GM23248 (cell line): ENCODE measurements at regions not wholly inside any gene's neighbourhood (a gene's known extent, or its start where the extent isn't known, plus 50 kb on each side); places are given as distances from the start of the nearest gene placed in this dataset.

Experiments used
- DNase-seq: peaks from one replicate; pipeline ENCODE4 v3.0.0-alpha.2; 2015
- H2AFZ ChIP-seq: fragments of 200-600 bp; sonication (generic); 2 replicates; pipeline ENCODE4 v1.6.1; 2016; ENCODE audit warnings: antibody characterized with exemption
- H3F3A ChIP-seq: fragments of 200-600 bp; sonication (generic); 2 replicates; pipeline ENCODE4 v1.6.1; 2016; ENCODE audit warnings: mild to moderate bottlenecking, antibody characterized with exemption, mixed run types; ENCODE audit not compliant: insufficient read depth
- H3K27ac ChIP-seq: fragments of 200-600 bp; sonication (generic); 2 replicates; pipeline ENCODE4 v1.5.1; 2016; ENCODE audit warnings: mild to moderate bottlenecking
- H3K27me3 ChIP-seq: fragments of 200-600 bp; sonication (generic); replicated peaks from 2 replicates; pipeline ENCODE4 v1.6.1; 2016; ENCODE audit warnings: mild to moderate bottlenecking; ENCODE audit not compliant: insufficient read depth
- H3K36me3 ChIP-seq: fragments of 200-600 bp; sonication (generic); 2 replicates; pipeline ENCODE4 v1.6.1; 2016; ENCODE audit warnings: low read depth, mild to moderate bottlenecking
- H3K4me1 ChIP-seq: fragments of 200-600 bp; sonication (generic); 2 replicates; pipeline ENCODE4 v1.6.1; 2016; ENCODE audit warnings: mild to moderate bottlenecking; ENCODE audit not compliant: insufficient read depth
- H3K4me2 ChIP-seq: fragments of 200-600 bp; sonication (generic); one replicate; pipeline ENCODE4 v1.6.1; 2016; ENCODE audit warnings: mild to moderate bottlenecking; ENCODE audit not compliant: unreplicated experiment
- H3K4me3 ChIP-seq: fragments of 200-600 bp; sonication (generic); 2 replicates; pipeline ENCODE4 v1.5.1; 2016; ENCODE audit warnings: mild to moderate bottlenecking
- H3K79me2 ChIP-seq: fragments of 200-600 bp; sonication (generic); 2 replicates; pipeline ENCODE4 v1.6.1; 2016; ENCODE audit warnings: mild to moderate bottlenecking; ENCODE audit not compliant: insufficient read depth
- H3K9ac ChIP-seq: fragments of 200-600 bp; sonication (generic); 2 replicates; pipeline ENCODE4 v1.6.1; 2016; ENCODE audit warnings: mild to moderate bottlenecking
- H3K9me2 ChIP-seq: fragments of 200-600 bp; sonication (generic); 2 replicates; pipeline ENCODE4 v1.6.1; 2016; ENCODE audit warnings: mixed run types, mild to moderate bottlenecking, moderate library complexity; ENCODE audit not compliant: insufficient read depth
- H3K9me3 ChIP-seq: fragments of 200-600 bp; sonication (generic); one replicate; pipeline ENCODE4 v1.6.1; 2017; ENCODE audit warnings: low read depth
- H4K20me1 ChIP-seq: fragments of 200-600 bp; sonication (generic); 2 replicates; pipeline ENCODE4 v1.6.0; 2016; ENCODE audit not compliant: insufficient read depth
- EZH2 ChIP-seq: fragments of 200-600 bp; sonication (generic); IDR thresholded peaks from 2 replicates; pipeline ENCODE4 v1.6.1; 2018; ENCODE audit warnings: antibody characterized with exemption, mild to moderate bottlenecking; ENCODE audit not compliant: insufficient read depth, poor library complexity, severe bottlenecking
- EZH2phosphoT487 ChIP-seq: fragments of 200-600 bp; sonication (generic); IDR thresholded peaks from 2 replicates; pipeline ENCODE4 v1.6.1; 2018; ENCODE audit warnings: antibody characterized with exemption, moderate library complexity, mild to moderate bottlenecking, low read depth; ENCODE audit not compliant: insufficient read depth
- WGBS, 2 experiments: methylation state at CpG; one replicate each; pipeline ENCODE4 v1.1.6; 2015 to 2017; ENCODE audit warnings: low lambda C conversion rate in 2 of 2, low coverage in 1 of 2; ENCODE audit errors: missing lambda C conversion rate in 2 of 2; 5-methylcytosine and 5-hydroxymethylcytosine counted together
- in situ Hi-C: fragments of 300-500 bp; cut with MboI; formaldehyde crosslinking; loops from 2 replicates; pipeline ENCODE4 v1.15.0; 2020

- in situ Hi-C loops: no loop called here
Observed at GRCh38 chr2:137812517-137812916, 151.8 kb upstream of the HNMT start.

GRCh38 chr2:137813176-137813575 lies 151.1 kb upstream of the HNMT start:
- no peaks in the 10 kb centered on the region for H3K9me2 ChIP-seq
- H3K4me1 ChIP-seq: no peaks in the 10 kb centered on the region
- no peak for DNase-seq
- H2AFZ ChIP-seq: no peak overlapping the region
- 18 to 24% methylated on average over 3 of the region's 3 CpGs for WGBS, 2 experiments
- no peak overlapping the region for H3K27ac ChIP-seq
- H3K9me3 ChIP-seq: no peaks in the 10 kb centered on the region
- no peak overlapping the region for H3K4me2 ChIP-seq
- no peak for TF ChIP-seq EZH2
- no peak for TF ChIP-seq EZH2phosphoT487
- H3K36me3 ChIP-seq: no peaks in the 10 kb centered on the region
- H3K4me3 ChIP-seq: no peak overlapping the region
- no peaks in the 10 kb centered on the region for H3F3A ChIP-seq
- no peak overlapping the region for H3K9ac ChIP-seq
- H3K79me2 ChIP-seq: no peaks in the 10 kb centered on the region
- no peaks in the 10 kb centered on the region for H4K20me1 ChIP-seq
- in situ Hi-C loops: no loop called here
- no peaks in the 10 kb centered on the region for H3K27me3 ChIP-seq

More at GRCh38 chr2:137812517-137812916, 151.8 kb upstream of the HNMT start:
- H3K79me2 ChIP-seq: no peaks in the 10 kb centered on the region
- no peak overlapping the region for H3K4me3 ChIP-seq
- H3K4me1 ChIP-seq: no peaks in the 10 kb centered on the region
- H3K9me3 ChIP-seq: no peaks in the 10 kb centered on the region
- H3K27me3 ChIP-seq: no peaks in the 10 kb centered on the region
- no peaks in the 10 kb centered on the region for H3K9me2 ChIP-seq
- H4K20me1 ChIP-seq: no peaks in the 10 kb centered on the region
- no peaks in the 10 kb centered on the region for H3F3A ChIP-seq
- no peak overlapping the region for H3K27ac ChIP-seq
- no peak overlapping the region for H2AFZ ChIP-seq
- no peaks in the 10 kb centered on the region for H3K36me3 ChIP-seq
- TF ChIP-seq EZH2 (no peak), EZH2phosphoT487 (no peak)
- DNase-seq: no peak
- H3K9ac ChIP-seq: no peak overlapping the region
- no peak overlapping the region for H3K4me2 ChIP-seq

DNA sequence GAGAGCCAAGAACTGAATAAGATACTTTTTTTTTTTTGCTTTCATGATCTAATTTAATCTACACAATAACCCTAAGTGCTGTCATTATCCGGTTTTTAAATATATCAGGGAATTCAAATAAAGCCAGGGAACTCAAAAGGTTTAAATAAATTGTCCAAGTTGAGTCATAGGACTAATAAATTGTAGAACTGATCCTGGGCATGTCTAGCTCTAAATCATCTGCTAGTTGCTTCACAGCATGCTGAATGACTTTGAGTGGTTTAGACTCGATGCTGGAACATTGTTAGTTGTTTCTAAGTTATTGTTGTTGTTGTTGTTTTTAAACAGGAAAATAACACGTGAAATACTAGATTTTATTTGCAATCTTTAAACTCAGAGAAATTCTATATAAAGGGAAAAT lies 147.2 kb upstream of the HNMT start:
- H3K4me2 ChIP-seq: no peak overlapping the region
- H2AFZ ChIP-seq: no peak overlapping the region
- H3F3A ChIP-seq: no peaks in the 10 kb centered on the region
- no peak overlapping the region for H3K4me3 ChIP-seq
- H3K4me1 ChIP-seq: no peaks in the 10 kb centered on the region
- no peaks in the 10 kb centered on the region for H4K20me1 ChIP-seq
- H3K27ac ChIP-seq: no peak overlapping the region
- no peaks in the 10 kb centered on the region for H3K9me2 ChIP-seq
- no peak for TF ChIP-seq EZH2phosphoT487
- no peak for TF ChIP-seq EZH2
- no peaks in the 10 kb centered on the region for H3K9me3 ChIP-seq
- in situ Hi-C loops: no loop called here
- no peaks in the 10 kb centered on the region for H3K36me3 ChIP-seq
- no peaks in the 10 kb centered on the region for H3K27me3 ChIP-seq
- no peak for DNase-seq
- no peak overlapping the region for H3K9ac ChIP-seq
- WGBS, 2 experiments: 3 to 4% methylated on average over 3 of the region's 3 CpGs
- H3K79me2 ChIP-seq: no peaks in the 10 kb centered on the region

DNA sequence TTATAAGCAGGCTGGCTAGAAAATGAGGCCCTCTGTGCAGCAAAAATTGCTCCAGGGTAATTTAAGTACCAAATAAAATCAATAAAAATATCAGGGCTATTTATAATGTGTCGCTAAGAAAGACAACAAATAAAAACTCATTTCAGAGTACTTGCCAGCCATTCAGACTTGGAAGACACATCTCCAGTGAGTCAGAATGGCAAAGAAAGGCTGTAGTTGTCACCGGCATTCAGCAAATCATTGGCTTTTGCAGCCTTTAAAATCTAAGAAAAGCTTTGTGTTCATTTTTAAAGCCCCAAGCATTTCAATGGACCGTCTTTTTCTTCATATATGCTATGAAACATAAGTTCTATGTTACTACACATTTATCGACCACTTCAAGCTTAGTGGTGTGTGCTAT lies 141.1 kb upstream of the HNMT start:
- no peaks in the 10 kb centered on the region for H3K4me1 ChIP-seq
- no peak overlapping the region for H3K9ac ChIP-seq
- no peak overlapping the region for H3K4me3 ChIP-seq
- H3K4me2 ChIP-seq: no peak overlapping the region
- H4K20me1 ChIP-seq: no peaks in the 10 kb centered on the region
- DNase-seq: no peak
- H2AFZ ChIP-seq: no peak overlapping the region
- no peak overlapping the region for H3K27ac ChIP-seq
- no peaks in the 10 kb centered on the region for H3K9me3 ChIP-seq
- TF ChIP-seq EZH2phosphoT487 (no peak), EZH2 (no peak)
- no peaks in the 10 kb centered on the region for H3K79me2 ChIP-seq
- no peaks in the 10 kb centered on the region for H3K27me3 ChIP-seq
- in situ Hi-C loops: no loop called here
- WGBS, 2 experiments: 6 to 11% methylated on average over 4 of the region's 4 CpGs
- H3F3A ChIP-seq: no peaks in the 10 kb centered on the region
- no peaks in the 10 kb centered on the region for H3K9me2 ChIP-seq
- H3K36me3 ChIP-seq: no peaks in the 10 kb centered on the region

GRCh38 chr2:137824501-137824900 lies 139.8 kb upstream of the HNMT start:
- Histone ChIP-seq H3K9ac (no peak overlapping the region), H3K36me3 (no peaks in the 10 kb centered on the region), H3K9me3 (no peaks in the 10 kb centered on the region), H3K27me3 (no peaks in the 10 kb centered on the region), H3K27ac (no peak overlapping the region), H4K20me1 (no peaks in the 10 kb centered on the region), H3F3A (no peaks in the 10 kb centered on the region), H3K79me2 (no peaks in the 10 kb centered on the region), H3K4me3 (no peak overlapping the region), H3K4me1 (no peaks in the 10 kb centered on the region), H3K9me2 (no peaks in the 10 kb centered on the region), H2AFZ (no peak overlapping the region), H3K4me2 (no peak overlapping the region)
- in situ Hi-C loops: no loop called here
- no peak for DNase-seq
- TF ChIP-seq EZH2 (no peak), EZH2phosphoT487 (no peak)
- 0% methylated on average over 1 of the region's 1 CpG for WGBS, 2 experiments
